Spleen (tissue), 11 donors: ENCODE measurements at regions not wholly inside any gene's neighbourhood (a gene's known extent, or its start where the extent isn't known, plus 50 kb on each side); places are given as distances from the start of the nearest gene placed in this dataset.
"Not testable (repeated sequence)": the region's sequence is repeated elsewhere in the genome, so short reads cannot be mapped to it uniquely, and the experiment has no call there.

Experiments
- DNase-seq: peaks from one replicate; pipeline ENCODE4 v3.0.0-alpha.2; 2020
- H3K27ac ChIP-seq, 8 donors: fragments of 200-600 bp; sonication (generic) in 7 of 8; 1 replicate in 4 of 8; 2 replicates in 4 of 8; pipeline versions ENCODE4 v1.5.0 to v1.8.0; 2016 to 2021; ENCODE audit warnings: inconsistent platforms in 4 of 8, mild to moderate bottlenecking in 4 of 8, moderate library complexity in 1 of 8
- H3K27me3 ChIP-seq, 7 donors: fragments of 200-600 bp; sonication (generic) in 6 of 7; replicated peaks in 1 of 7; 1 replicate in 4 of 7; 2 replicates in 3 of 7; pipeline versions ENCODE4 v1.5.0 to v1.8.0; 2016 to 2021; ENCODE audit warnings: inconsistent platforms in 3 of 7, mild to moderate bottlenecking in 1 of 7
- H3K36me3 ChIP-seq, 6 donors: fragments of 200-600 bp; sonication (generic) in 5 of 6; 1 replicate in 4 of 6; 2 replicates in 2 of 6; pipeline versions ENCODE4 v1.5.0 to v1.8.0; 2016 to 2021; ENCODE audit warnings: inconsistent platforms in 2 of 6
- H3K4me1 ChIP-seq, 6 donors: fragments of 200-600 bp; sonication (generic) in 5 of 6; 1 replicate in 3 of 6; 2 replicates in 3 of 6; pipeline versions ENCODE4 v1.5.0 to v1.8.0; 2016 to 2021; ENCODE audit warnings: inconsistent platforms in 3 of 6
- H3K4me3 ChIP-seq, 8 donors: fragments of 200-600 bp; sonication (generic) in 7 of 8; 1 replicate in 4 of 8; 2 replicates in 4 of 8; pipeline versions ENCODE4 v1.5.0 to v1.8.0; 2016 to 2021; ENCODE audit warnings: inconsistent platforms in 4 of 8, mild to moderate bottlenecking in 4 of 8, moderate library complexity in 2 of 8
- H3K9me3 ChIP-seq, 8 donors: fragments of 200-600 bp; sonication (generic) in 7 of 8; 1 replicate in 4 of 8; 2 replicates in 4 of 8; pipeline versions ENCODE4 v1.5.0 to v1.8.0; 2016 to 2021; ENCODE audit warnings: inconsistent platforms in 4 of 8
- WGBS, 5 donors: extraction: QIAGEN DNeasy Blood & Tissue Kit in 3 of 5; methylation state at CpG; one replicate each; pipeline versions ENCODE4 v1.1.5 to v1.1.7; 2013 to 2018; 5-methylcytosine and 5-hydroxymethylcytosine counted together
- intact Hi-C: fragments of 100-400 bp; cut with DNase I; formaldehyde crosslinking; loops from one replicate; pipeline ENCODE4 v1.15.0; 2023; ENCODE audit warnings: low total_unique reads
- microRNA-seq, 3 donors: library from miRNA; unstranded; fragments of <30 nt; microRNA quantifications; one replicate each; pipeline versions ENCODE4 to v1.1.0, GENCODE V29; 2019 to 2020
- small RNA-seq, 4 donors: library from RNA; depleted of rRNA; stranded (forward); fragments of <200 nt; gene quantifications; one replicate each; pipeline ENCODE3, GENCODE V24; 2016
- donor health status: healthy with polysubstance abuse.
- donor health status: DM: no; HTN: no; CAD: no; lungs with moderate emphysema.
- donor health status: DM: no; HTN: no; CAD: no.
- donor health status: Bipolar disorder and iron deficiency.
- donor health status: healthy.
- donor health status: DM: no; HTN: no; CAD: no.
- donor health status: DM: yes; HTN: yes; CAD: no.

GRCh38 chr2:110280804-110281203, 68.5 kb upstream of the MTLN start:
- H3K27me3 ChIP-seq, H3K36me3 ChIP-seq, H3K27ac ChIP-seq, H3K4me3 ChIP-seq, DNase-seq, H3K4me1 ChIP-seq, H3K9me3 ChIP-seq, intact Hi-C loops: not testable (repeated sequence)
- WGBS, 5 donors, result 88 to 100% (median 95%) methylated on average over 2 of the region's 4 CpGs

- H3K27me3 ChIP-seq, DNase-seq, intact Hi-C loops, H3K36me3 ChIP-seq, H3K4me3 ChIP-seq, H3K9me3 ChIP-seq, H3K4me1 ChIP-seq, H3K27ac ChIP-seq: not testable (repeated sequence)
- WGBS, 5 donors, result no CpG with 5 or more reads among the region's 6 CpGs
These were observed 64.7 kb upstream of the MTLN start for GRCh38 chr2:110277054-110277453.

GRCh38 chr2:110276092-110276491, 63.7 kb upstream of the MTLN start:
- H3K27ac ChIP-seq, H3K4me3 ChIP-seq, H3K36me3 ChIP-seq, H3K9me3 ChIP-seq, intact Hi-C loops, H3K4me1 ChIP-seq, DNase-seq, H3K27me3 ChIP-seq: not testable (repeated sequence)
- 56 to 86% (median 75%) methylated on average over 1 of the region's 2 CpGs for WGBS, 5 donors

- H3K27me3 ChIP-seq, result not testable (repeated sequence)
These were observed 57.3 kb upstream of the MTLN start for GRCh38 chr2:110269674-110270073.

GRCh38 chr2:110267828-110268407, 55.6 kb upstream of the MTLN start:
- H3K36me3 ChIP-seq, H3K27me3 ChIP-seq, H3K9me3 ChIP-seq, intact Hi-C loops, H3K27ac ChIP-seq, H3K4me3 ChIP-seq, H3K4me1 ChIP-seq: not testable (repeated sequence)
- 63 to 100% (median 83%) methylated on average over 1 to 6 of the region's 17 CpGs for WGBS, 5 donors
- DNase-seq, result peak; percentile 28

More at GRCh38 chr2:110269674-110270073, 57.3 kb upstream of the MTLN start:
- H3K36me3 ChIP-seq, H3K4me1 ChIP-seq, intact Hi-C loops, H3K27ac ChIP-seq, H3K9me3 ChIP-seq, H3K4me3 ChIP-seq, DNase-seq: not testable (repeated sequence)
- 65 to 81% (median 75%) methylated on average over 6 to 7 of the region's 9 CpGs for WGBS, 5 donors

- H3K27me3 ChIP-seq, H3K4me3 ChIP-seq, intact Hi-C loops, DNase-seq, H3K9me3 ChIP-seq, H3K4me1 ChIP-seq, H3K36me3 ChIP-seq, H3K27ac ChIP-seq: not testable (repeated sequence)
- WGBS, 5 donors, result no CpG with 5 or more reads among the region's 1 CpG
These were observed 52.5 kb upstream of the MTLN start for GRCh38 chr2:110264804-110265203.

GRCh38 chr2:110264076-110264681, 51.8 kb upstream of the MTLN start:
- DNase-seq, intact Hi-C loops: not testable (repeated sequence)

GRCh38 chr2:110263462-110263861, 51.1 kb upstream of the MTLN start:
- H3K36me3 ChIP-seq, H3K4me3 ChIP-seq, H3K4me1 ChIP-seq, H3K9me3 ChIP-seq, intact Hi-C loops, H3K27ac ChIP-seq, DNase-seq, H3K27me3 ChIP-seq: not testable (repeated sequence)
- 88 to 100% (median 97%) methylated on average over 1 of the region's 2 CpGs; no CpG with 5 or more reads in 1 of the 5 donors for WGBS, 5 donors

More at GRCh38 chr2:110264076-110264681, 51.8 kb upstream of the MTLN start:
- not testable (repeated sequence) for H3K27ac ChIP-seq, H3K4me1 ChIP-seq, H3K27me3 ChIP-seq, H3K4me3 ChIP-seq, H3K9me3 ChIP-seq, H3K36me3 ChIP-seq
- WGBS, 5 donors, result no CpG with 5 or more reads among the region's 3 CpGs

Small RNA genes lying in the stretch of these regions (microRNA-seq; reads per million reads assigned to microRNA genes)
- 0 reads per million in 3 donors for gene MIR4436B2

Small RNA genes lying in the stretch of these regions (small RNA-seq; reads per million reads assigned to genes)
- gene MIR4436B2, result 0 reads per million in 4 donors
